Tibial artery (tissue), 4 donors: ENCODE measurements at regions not wholly inside any gene's neighbourhood (a gene's known extent, or its start where the extent isn't known, plus 50 kb on each side); places are given as distances from the start of the nearest gene placed in this dataset.

Experiments
- DNase-seq, 2 donors: peaks; one replicate each; pipeline ENCODE4 v3.0.0-alpha.2; 2019
- H3K27ac ChIP-seq, 2 donors: fragments of 200-600 bp; sonication (generic) in 1 of 2; 1 replicate in 1 of 2; 2 replicates in 1 of 2; pipeline ENCODE4 v1.5.1; 2018 to 2019; ENCODE audit warnings: mild to moderate bottlenecking in 1 of 2
- H3K27me3 ChIP-seq, 2 donors: fragments of 200-600 bp; sonication (generic) in 1 of 2; one replicate each; pipeline versions ENCODE4 v1.5.1 to v1.6.0; 2016 to 2019
- H3K36me3 ChIP-seq, 3 donors: fragments of 200-600 bp; sonication (generic) in 2 of 3; one replicate each; pipeline ENCODE4 v1.5.1; 2016 to 2019; ENCODE audit warnings: mild to moderate bottlenecking in 2 of 3
- H3K4me1 ChIP-seq, 4 donors: fragments of 200-600 bp; sonication (generic) in 2 of 4; 1 replicate in 3 of 4; 2 replicates in 1 of 4; pipeline ENCODE4 v1.5.1; 2016 to 2019
- H3K4me3 ChIP-seq, 2 donors: fragments of 200-600 bp; sonication (generic) in 1 of 2; 1 replicate in 1 of 2; 2 replicates in 1 of 2; pipeline ENCODE4 v1.5.1; 2018 to 2019; ENCODE audit warnings: mild to moderate bottlenecking in 2 of 2
- H3K9me3 ChIP-seq, 3 donors: fragments of 200-600 bp; sonication (generic) in 1 of 3; one replicate each; pipeline ENCODE4 v1.5.1; 2016 to 2019
- CTCF ChIP-seq, 2 experiments: fragments of 200-600 bp in 1 of 2; fragments of 450-650 bp in 1 of 2; IDR thresholded peaks; one replicate each; pipeline ENCODE4 v1.5.1; 2017 to 2019; ENCODE audit warnings: antibody characterized with exemption in 2 of 2, mild to moderate bottlenecking in 1 of 2, moderate library complexity in 1 of 2
- intact Hi-C: fragments of 100-400 bp; cut with DNase I; formaldehyde crosslinking; loops from one replicate; pipeline ENCODE4 v1.15.0; 2023; ENCODE audit warnings: low total_unique reads

- Histone ChIP-seq H3K27ac (no peak overlapping the region), H3K36me3 (no peaks in the 10 kb centered on the region), H3K9me3 (no peaks in the 10 kb centered on the region), H3K27me3 (no peaks in the 10 kb centered on the region), H3K4me3 (no peak overlapping the region), H3K4me1 (no peaks in the 10 kb centered on the region)
- intact Hi-C loops = no loop called here
- DNase-seq = no peak
- TF ChIP-seq CTCF (IDR thresholded peaks at IDR 0.05) = no peak
These were observed 1971.0 kb upstream of the LRRTM1 start for GRCh38 chr2:82275599-82275998.

- Histone ChIP-seq H3K36me3 (no peaks in the 10 kb centered on the region), H3K4me1 (no peaks in the 10 kb centered on the region), H3K9me3 (no peaks in the 10 kb centered on the region), H3K27ac (no peak overlapping the region), H3K27me3 (no peaks in the 10 kb centered on the region), H3K4me3 (no peak overlapping the region)
- DNase-seq = no peak
- no peak for TF ChIP-seq CTCF (IDR thresholded peaks at IDR 0.05)
- intact Hi-C loops = no loop called here
These were observed 1963.9 kb upstream of the LRRTM1 start for GRCh38 chr2:82268446-82268845.

- intact Hi-C loops = no loop called here
- no peak for DNase-seq
These were observed 1956.0 kb upstream of the LRRTM1 start for GRCh38 chr2:82260521-82260920.

GRCh38 chr2:82259551-82259950 lies 1955.0 kb upstream of the LRRTM1 start:
- H3K36me3 ChIP-seq = no peaks in the 10 kb centered on the region
- intact Hi-C loops = no loop called here

More at GRCh38 chr2:82260521-82260920, 1956.0 kb upstream of the LRRTM1 start:
- no peak for TF ChIP-seq CTCF (IDR thresholded peaks at IDR 0.05)
- Histone ChIP-seq H3K4me1 (no peaks in the 10 kb centered on the region), H3K4me3 (no peak overlapping the region), H3K27me3 (no peaks in the 10 kb centered on the region), H3K36me3 (no peaks in the 10 kb centered on the region), H3K9me3 (no peaks in the 10 kb centered on the region), H3K27ac (no peak overlapping the region)

GRCh38 chr2:82257796-82258555 lies 1953.4 kb upstream of the LRRTM1 start:
- H3K9me3 ChIP-seq = no peaks in the 10 kb centered on the region
- no peak for DNase-seq
- intact Hi-C loops = no loop called here
- TF ChIP-seq CTCF (IDR thresholded peaks at IDR 0.05) = no peak
- H3K27ac ChIP-seq = no peak overlapping the region
- H3K4me3 ChIP-seq = no peak overlapping the region
- H3K4me1 ChIP-seq = no peaks in the 10 kb centered on the region
- no peaks in the 10 kb centered on the region for H3K36me3 ChIP-seq
- H3K27me3 ChIP-seq = no peaks in the 10 kb centered on the region

More at GRCh38 chr2:82259551-82259950, 1955.0 kb upstream of the LRRTM1 start:
- TF ChIP-seq CTCF (IDR thresholded peaks at IDR 0.05) = no peak
- no peak overlapping the region for H3K27ac ChIP-seq
- no peak for DNase-seq
- no peak overlapping the region for H3K4me3 ChIP-seq
- H3K4me1 ChIP-seq = no peaks in the 10 kb centered on the region
- H3K9me3 ChIP-seq = no peaks in the 10 kb centered on the region
- H3K27me3 ChIP-seq = no peaks in the 10 kb centered on the region
